Uterus (tissue), 3 donors: ENCODE measurements at regions not wholly inside any gene's neighbourhood (a gene's known extent, or its start where the extent isn't known, plus 50 kb on each side); places are given as distances from the start of the nearest gene placed in this dataset.

ENCODE experiments used
- DNase-seq, 2 donors: peaks; one replicate each; pipeline ENCODE4 v3.0.0-alpha.2; 2019 to 2020
- H3K27ac ChIP-seq, 2 donors: fragments of 200-600 bp; sonication (generic); 1 replicate in 1 of 2; 2 replicates in 1 of 2; pipeline ENCODE4 v1.5.1; 2016 to 2018
- H3K27me3 ChIP-seq, 2 donors: fragments of 200-600 bp; sonication (generic); one replicate each; pipeline ENCODE4 v1.5.1; 2018 to 2019; ENCODE audit warnings: control low read depth in 1 of 2
- H3K36me3 ChIP-seq, 2 donors: fragments of 200-600 bp; sonication (generic); one replicate each; pipeline ENCODE4 v1.5.1; 2019; ENCODE audit warnings: control low read depth in 1 of 2
- H3K4me1 ChIP-seq, 2 donors: fragments of 200-600 bp; sonication (generic); one replicate each; pipeline ENCODE4 v1.5.1; 2018 to 2019; ENCODE audit warnings: control low read depth in 1 of 2
- H3K4me3 ChIP-seq, 2 donors: fragments of 200-600 bp; sonication (generic); 1 replicate in 1 of 2; 2 replicates in 1 of 2; pipeline ENCODE4 v1.5.1; 2018 to 2019; ENCODE audit warnings: mild to moderate bottlenecking in 1 of 2
- H3K9me3 ChIP-seq, 2 donors: fragments of 200-600 bp; sonication (generic); one replicate each; pipeline ENCODE4 v1.5.1; 2019; ENCODE audit warnings: control low read depth in 1 of 2
- CTCF ChIP-seq, 4 experiments: fragments of 200-600 bp in 2 of 4; fragments of 450-650 bp in 2 of 4; sonication (generic) in 2 of 4; IDR thresholded peaks; one replicate each; pipeline ENCODE4 v1.5.1; 2016 to 2019; ENCODE audit warnings: antibody characterized with exemption in 4 of 4, mild to moderate bottlenecking in 2 of 4, moderate library complexity in 1 of 4
- POLR2A ChIP-seq, 2 donors: fragments of 450-650 bp; IDR thresholded peaks; one replicate each; pipeline ENCODE4 v1.6.1; 2016; ENCODE audit warnings: antibody characterized with exemption in 2 of 2, mild to moderate bottlenecking in 1 of 2, moderate library complexity in 1 of 2
- intact Hi-C: fragments of 100-400 bp; cut with DNase I; formaldehyde crosslinking; loops from one replicate; pipeline ENCODE4 v1.15.1; 2023; ENCODE audit warnings: low total_unique reads
- donor health status: DM: yes; HTN: yes; CAD: no.

GRCh38 chr12:67414011-67414715 lies 145.0 kb downstream of the CAND1 start:
- Histone ChIP-seq H3K4me3 (no peak overlapping the region), H3K27ac (no peak overlapping the region), H3K27me3 (no peaks in the 10 kb centered on the region), H3K4me1 (no peaks in the 10 kb centered on the region), H3K36me3 (no peaks in the 10 kb centered on the region), H3K9me3 (no peaks in the 10 kb centered on the region)
- TF ChIP-seq POLR2A (IDR thresholded peaks at IDR 0.05) (no peak), CTCF (IDR thresholded peaks at IDR 0.05) (no peak)
- intact Hi-C loops, result no loop called here
- DNase-seq, result no peak

GRCh38 chr12:67415473-67415872 lies 146.3 kb downstream of the CAND1 start:
- DNase-seq, result no peak
- H3K36me3 ChIP-seq, result no peaks in the 10 kb centered on the region
- intact Hi-C loops, result no loop called here
- H3K9me3 ChIP-seq, result no peaks in the 10 kb centered on the region
- TF ChIP-seq POLR2A (IDR thresholded peaks at IDR 0.05) (no peak), CTCF (IDR thresholded peaks at IDR 0.05) (peak in 1 of 4 experiments; percentile 20)
- no peak overlapping the region for H3K27ac ChIP-seq
- H3K4me1 ChIP-seq, result no peaks in the 10 kb centered on the region
- H3K27me3 ChIP-seq, result no peaks in the 10 kb centered on the region
- no peak overlapping the region for H3K4me3 ChIP-seq

GRCh38 chr12:67419810-67420209 lies 150.7 kb downstream of the CAND1 start:
- H3K4me3 ChIP-seq, result no peak overlapping the region
- H3K36me3 ChIP-seq, result no peaks in the 10 kb centered on the region

GRCh38 chr12:67420506-67420905 lies 151.3 kb downstream of the CAND1 start:
- Histone ChIP-seq H3K27ac (no peak overlapping the region), H3K27me3 (no peaks in the 10 kb centered on the region), H3K9me3 (no peaks in the 10 kb centered on the region), H3K4me3 (no peak overlapping the region), H3K36me3 (no peaks in the 10 kb centered on the region), H3K4me1 (no peaks in the 10 kb centered on the region)
- intact Hi-C loops, result no loop called here
- TF ChIP-seq POLR2A (IDR thresholded peaks at IDR 0.05) (no peak), CTCF (IDR thresholded peaks at IDR 0.05) (no peak)
- DNase-seq, result no peak

More at GRCh38 chr12:67419810-67420209, 150.7 kb downstream of the CAND1 start:
- intact Hi-C loops, result no loop called here
- H3K27ac ChIP-seq, result no peak overlapping the region
- no peaks in the 10 kb centered on the region for H3K9me3 ChIP-seq
- no peaks in the 10 kb centered on the region for H3K4me1 ChIP-seq
- H3K27me3 ChIP-seq, result no peaks in the 10 kb centered on the region
- no peak for DNase-seq
- TF ChIP-seq CTCF (IDR thresholded peaks at IDR 0.05), result no peak
- no peak for TF ChIP-seq POLR2A (IDR thresholded peaks at IDR 0.05)

DNA sequence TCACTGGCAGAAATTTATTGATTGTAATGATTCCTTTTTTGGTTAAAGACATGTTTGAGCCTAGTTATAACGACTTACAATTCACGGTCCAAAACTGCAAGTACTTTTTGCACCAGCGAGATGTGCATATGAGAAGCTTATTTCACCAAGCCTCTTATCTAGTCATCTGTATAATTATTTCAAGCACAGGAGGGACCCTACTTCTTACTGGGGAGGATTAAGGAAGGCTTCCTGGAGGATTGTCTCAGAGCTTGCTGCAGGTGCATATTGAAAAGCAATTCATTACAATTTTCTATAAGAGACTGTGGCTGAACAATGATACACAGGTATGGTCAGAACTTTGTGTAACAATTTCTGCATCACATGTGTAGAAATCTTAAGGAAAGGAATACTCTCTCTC lies 152.9 kb downstream of the CAND1 start:
- no peak overlapping the region for H3K27ac ChIP-seq
- no peaks in the 10 kb centered on the region for H3K27me3 ChIP-seq
- H3K36me3 ChIP-seq, result no peaks in the 10 kb centered on the region
- intact Hi-C loops, result no loop called here
- TF ChIP-seq CTCF (IDR thresholded peaks at IDR 0.05) (no peak), POLR2A (IDR thresholded peaks at IDR 0.05) (no peak)
- no peaks in the 10 kb centered on the region for H3K9me3 ChIP-seq
- DNase-seq, result no peak
- no peak overlapping the region for H3K4me3 ChIP-seq
- no peaks in the 10 kb centered on the region for H3K4me1 ChIP-seq
